ENCODE measurements at regions not wholly inside any gene's neighbourhood (a gene's known extent, or its start where the extent isn't known, plus 50 kb on each side); places are given as distances from the start of the nearest gene placed in this dataset.
"Not testable (repeated sequence)": the region's sequence is repeated elsewhere in the genome, so short reads cannot be mapped to it uniquely, and the experiment has no call there.

DNA sequence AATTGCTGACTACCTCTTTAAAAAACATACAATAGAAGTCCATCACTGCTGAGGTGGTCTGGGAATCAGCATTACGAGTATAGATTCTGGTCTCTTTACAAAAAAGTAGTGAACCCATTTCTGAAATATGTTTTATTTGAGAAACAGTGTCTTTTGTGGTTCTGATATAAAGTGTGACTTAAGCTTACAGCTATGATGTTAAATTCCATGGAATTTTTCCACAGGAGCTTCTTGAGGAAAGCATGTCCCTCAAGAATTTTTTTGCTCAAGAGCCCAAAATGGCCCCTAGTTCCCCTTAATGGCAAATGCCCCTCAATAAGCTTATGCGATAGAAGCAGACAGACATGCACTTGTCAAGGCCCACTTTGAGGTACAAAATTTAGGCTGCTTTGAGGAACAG is 265.7 kb downstream of the FAM170A start:
- no peak for DNase-seq

DNA sequence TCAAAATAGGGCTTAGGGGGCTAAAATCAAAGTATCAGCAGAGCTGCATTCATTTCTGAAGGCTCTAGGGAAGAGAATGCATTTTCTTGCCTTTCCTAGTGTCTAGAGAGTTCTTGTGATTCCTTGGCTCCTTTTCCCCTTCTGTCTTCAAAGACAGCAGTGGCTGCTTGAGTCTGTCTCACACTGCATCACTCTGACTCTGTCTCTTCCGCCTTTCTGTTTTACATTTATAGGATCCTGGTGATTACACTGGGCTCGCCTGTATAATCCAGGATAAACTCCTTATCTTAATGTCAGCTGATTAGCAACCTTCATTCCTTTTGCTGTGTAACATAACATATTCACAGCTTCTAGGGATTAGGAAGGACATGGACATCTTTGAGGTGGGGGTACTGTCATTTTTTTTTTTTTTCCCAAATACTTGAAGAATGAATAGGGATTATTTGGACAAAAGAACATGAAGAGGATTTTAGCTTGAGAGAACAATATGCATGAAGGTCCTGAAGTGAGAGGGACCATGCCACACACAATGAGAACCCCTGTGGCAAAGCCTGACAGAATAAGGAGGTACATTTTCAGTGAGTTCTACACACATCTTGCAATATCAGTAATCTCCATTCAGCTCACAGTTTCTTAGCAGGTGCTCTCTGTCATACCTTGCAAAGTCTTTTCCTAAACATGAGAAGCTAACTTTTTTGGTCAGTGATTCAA is 267.6 kb downstream of the FAM170A start:
- DNase-seq, result no peak

DNA sequence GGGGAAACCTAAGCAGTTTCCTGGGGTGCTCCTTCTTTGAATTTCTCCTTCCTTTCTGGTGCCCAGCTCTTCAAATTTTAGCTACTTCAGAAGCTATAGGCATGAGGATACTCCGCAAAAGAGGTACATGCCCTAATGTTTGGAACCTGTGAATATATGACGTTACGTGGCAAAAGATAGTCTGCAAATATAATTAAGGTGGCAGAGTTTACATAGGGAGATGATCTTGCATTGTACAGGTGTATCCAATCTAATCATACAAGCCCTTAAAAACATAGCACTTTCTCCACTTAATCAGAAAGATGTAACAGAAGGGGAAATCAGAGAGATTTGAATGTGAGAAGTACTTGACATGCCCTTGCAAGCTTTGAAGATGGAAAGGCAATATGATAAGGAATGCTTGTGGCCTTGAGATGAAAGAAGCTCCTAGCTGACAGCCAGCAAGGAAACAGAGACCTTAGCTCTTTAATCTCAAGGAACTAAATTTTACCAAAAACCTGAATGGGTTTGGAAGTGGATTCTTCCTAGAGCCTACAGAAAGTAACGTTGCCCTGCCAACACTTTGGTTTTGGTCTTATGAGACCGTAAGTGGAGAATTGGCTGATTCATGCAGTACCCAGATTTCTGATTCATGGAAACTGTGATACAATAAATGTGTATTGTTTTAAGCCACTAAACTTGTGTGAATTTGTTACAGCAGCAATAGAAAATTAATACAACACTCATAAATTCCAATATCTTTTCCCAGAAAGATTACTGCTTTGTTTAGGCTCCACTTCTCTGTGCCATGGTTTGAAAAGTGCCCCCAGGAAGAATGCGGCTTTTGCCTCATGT is 268.4 kb downstream of the FAM170A start:
- no peak for DNase-seq

DNA sequence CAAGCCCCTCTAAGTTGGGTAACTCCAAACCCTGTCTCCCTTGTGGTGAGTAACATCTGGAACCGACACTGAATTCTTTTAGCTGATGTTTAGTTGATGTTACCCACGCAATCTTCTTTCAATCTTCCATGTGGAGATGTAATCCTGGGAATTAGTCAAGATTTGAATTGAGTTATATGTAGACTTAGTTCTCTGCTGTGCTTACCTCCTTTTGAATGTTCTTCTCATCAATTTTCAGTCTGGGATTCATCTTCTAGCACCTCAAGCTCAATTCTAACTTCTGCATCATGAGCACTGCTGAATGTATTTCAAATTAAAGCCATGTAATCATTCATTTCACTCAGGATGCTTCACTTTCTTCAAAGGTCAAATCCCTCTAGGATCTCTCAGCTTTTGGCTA is 270.6 kb downstream of the FAM170A start:
- DNase-seq, result no peak

DNA sequence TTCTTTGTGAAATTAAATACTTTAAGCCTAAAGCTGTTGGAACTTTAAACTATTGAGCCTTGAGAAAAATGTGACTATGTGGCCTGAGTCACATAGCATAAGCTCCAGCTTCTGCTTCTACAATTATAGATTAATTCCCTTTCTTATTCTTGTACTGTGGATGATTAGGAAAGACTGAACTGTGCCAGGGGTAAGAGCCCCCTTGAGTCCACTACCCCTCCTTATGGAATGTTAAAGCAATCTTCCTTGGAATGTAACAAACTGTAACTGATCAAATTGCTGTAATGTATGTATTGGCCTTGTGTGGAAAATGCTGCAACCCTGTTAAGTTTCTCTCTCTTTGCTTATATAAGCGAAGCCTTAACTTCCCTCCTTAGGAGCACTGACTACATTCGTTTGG is 273.2 kb downstream of the FAM170A start:
- DNase-seq, result no peak

DNA sequence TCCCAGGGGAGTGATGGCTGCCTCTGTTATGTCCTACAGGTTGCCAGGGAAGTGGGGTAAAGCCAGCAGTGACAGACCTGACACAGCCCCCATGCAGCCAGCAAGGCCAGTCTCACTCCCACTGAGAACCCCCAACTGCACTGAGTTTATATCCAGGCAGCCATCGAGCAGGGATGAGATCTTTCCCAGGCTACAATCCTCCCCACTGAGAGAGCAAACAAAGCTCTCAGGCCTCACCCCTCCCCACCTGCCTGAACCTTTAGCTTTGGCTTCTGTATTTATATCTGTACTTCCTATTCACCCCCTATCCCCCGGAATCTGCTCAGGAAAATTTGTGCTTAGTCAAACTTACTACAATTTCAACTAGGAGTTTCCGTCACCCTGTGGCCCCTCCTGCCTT is 284.1 kb downstream of the FAM170A start:
- DNase-seq, result no peak

DNA sequence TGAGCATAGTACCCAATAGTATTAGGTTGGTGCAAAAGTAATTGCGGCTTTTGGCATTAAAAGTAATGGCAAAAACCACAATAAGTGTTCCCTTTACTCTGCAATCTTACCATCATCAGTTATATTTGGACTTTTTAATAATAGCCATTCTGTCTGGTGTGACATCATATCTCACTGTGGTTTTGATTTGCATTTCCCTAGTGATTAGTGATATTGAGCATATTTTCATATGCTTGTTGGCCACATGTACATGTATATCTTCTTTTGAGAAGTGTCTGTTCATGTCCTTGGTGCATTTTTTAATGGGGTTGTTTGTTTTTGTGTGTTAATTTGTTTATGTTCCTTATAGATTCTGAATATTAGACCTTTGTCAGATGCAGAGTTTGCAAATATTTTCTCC is 289.9 kb downstream of the FAM170A start:
- no peak for DNase-seq

DNA sequence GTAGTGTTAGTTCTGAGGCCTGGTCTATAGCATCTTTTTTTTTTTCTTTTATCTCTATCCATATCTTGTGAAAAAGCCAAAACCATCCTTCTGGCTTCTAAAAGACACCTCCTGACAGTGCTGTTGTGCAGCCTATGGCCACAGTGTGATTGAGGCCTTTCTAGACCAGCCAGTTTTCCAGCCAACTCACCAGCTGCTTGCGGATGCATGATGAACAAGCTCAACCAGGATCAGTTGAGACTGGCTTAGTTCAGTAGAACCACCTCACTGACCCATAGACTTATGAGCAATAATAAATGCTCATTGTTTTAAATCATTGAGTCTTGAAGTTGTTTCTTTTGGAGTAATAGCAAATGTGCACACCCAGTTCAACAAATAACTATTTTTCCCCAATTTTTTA is 296.9 kb downstream of the FAM170A start:
- no peak for DNase-seq

DNA sequence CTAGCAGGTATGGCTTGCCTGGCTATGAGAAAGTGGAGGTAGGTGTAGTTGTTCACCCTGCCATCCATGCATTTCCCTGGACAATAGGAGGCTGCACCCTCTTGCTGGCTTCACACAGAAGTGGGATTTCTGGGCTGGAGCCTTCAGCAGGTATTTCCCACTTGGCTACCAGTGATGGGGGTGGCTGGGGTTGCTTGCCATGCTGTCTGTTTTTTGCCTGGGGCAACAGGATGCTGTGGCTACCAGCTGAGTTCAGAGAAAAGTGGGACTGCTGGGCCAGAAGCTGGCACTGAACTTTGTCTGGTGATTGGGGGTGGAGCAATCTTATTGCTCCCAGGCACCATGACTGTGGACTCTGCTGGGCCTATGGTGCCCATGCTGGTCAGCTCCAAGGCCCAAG is 299.6 kb downstream of the FAM170A start:
- DNase-seq, result no peak

DNA sequence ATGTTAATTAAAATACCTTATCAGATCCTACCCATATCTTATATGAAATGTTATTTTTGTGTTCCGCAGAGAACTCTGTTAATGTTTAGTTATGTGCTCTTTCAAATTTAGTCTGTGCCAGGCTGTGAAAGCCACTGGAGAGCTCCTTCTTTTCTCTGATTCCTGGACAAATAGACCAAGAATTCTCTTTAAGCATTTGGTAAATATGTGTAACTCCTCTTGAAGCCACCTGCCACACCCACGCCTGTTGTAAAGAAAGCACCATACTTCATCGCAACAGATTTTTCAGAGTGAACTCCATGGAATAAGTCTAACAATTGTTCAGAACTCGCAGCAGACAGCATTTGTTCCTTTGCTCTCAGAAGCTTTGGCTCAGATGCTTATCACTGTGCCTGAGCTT is 301.1 kb downstream of the FAM170A start:
- no peak for DNase-seq

DNA sequence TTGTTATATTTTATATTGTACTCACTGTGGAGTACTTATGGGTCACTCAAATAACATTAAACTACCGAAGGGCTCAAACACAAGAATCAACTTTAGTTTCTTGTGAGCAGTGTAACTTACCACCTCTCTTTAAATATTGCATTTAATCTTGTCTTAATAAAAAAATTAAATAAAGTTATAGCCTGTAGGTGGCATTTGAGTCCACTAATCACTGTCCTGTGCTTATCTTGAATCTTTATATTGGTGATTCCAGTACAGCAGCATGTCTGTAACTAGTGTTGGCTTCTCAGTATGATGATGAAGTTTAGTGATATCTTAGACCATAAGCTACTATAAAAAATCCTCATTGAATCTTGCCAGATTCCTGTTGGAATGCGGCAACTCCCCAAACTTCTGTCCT is 313.8 kb downstream of the FAM170A start:
- no peak for DNase-seq

DNA sequence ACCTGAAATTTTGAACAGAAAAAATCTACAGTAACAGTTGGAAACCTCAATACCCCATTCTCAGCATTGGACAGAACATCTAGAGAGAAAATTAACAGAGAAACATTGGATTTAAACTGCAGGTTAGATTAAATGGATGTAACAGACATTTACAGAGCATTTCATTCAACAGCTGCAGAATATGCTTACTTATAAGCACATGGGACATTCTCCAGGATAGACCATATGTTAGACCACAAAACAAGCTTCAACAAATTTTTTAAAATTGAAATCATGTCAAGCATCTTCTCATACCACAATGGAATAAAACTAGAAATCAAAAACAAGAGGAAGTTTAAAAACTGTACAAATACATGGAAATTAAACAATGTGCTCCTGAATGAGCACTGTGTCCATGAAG is 316.3 kb downstream of the FAM170A start:
- DNase-seq, result no peak

DNA sequence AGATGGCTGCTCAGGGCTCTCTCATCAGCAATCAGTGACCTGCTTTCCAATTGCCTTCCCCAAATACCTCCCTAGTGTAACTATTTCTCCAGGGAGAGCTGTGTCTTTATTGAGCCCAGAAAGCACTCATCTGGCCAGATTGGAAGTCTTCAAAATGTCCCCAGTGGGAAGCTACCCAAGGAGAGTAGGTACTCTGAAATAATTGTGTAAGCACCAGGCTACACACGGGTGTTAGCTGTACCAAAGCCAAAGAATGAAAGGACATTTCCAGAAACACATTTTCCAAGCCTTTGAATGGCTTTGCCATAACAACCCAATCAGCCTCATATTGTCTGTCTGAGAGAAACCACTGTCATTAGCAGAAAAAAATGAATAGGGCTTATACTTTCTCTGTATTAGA is 318.8 kb downstream of the FAM170A start:
- peak in 2 of 56 donors; percentile 3 to 6 for DNase-seq

DNA sequence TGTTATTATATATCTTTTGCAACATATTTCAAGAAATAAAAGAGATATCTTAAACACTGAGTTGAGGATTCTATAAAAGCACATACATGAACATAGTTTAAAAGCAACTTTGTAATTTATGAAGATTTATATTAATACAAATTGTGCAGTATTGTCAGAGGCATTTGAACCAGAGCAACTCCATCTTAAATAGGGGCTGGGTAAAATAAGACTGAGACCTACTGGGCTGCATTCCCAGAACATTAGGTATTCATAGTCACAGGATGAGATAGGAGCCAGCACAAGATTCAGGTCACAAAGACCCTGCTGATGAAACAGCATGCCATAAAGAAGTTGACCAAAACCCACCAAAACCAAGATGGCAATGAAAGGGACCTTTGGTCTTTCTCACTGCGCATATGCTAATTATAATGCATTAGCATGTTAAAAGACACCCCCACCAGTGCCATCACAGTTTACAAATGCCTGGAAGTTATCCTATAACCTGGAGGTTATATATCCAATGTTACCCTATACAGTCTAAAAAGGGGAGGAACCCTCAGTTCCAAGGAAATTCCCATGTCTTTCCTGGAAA is 320.2 kb downstream of the FAM170A start:
- no peak for DNase-seq

DNA sequence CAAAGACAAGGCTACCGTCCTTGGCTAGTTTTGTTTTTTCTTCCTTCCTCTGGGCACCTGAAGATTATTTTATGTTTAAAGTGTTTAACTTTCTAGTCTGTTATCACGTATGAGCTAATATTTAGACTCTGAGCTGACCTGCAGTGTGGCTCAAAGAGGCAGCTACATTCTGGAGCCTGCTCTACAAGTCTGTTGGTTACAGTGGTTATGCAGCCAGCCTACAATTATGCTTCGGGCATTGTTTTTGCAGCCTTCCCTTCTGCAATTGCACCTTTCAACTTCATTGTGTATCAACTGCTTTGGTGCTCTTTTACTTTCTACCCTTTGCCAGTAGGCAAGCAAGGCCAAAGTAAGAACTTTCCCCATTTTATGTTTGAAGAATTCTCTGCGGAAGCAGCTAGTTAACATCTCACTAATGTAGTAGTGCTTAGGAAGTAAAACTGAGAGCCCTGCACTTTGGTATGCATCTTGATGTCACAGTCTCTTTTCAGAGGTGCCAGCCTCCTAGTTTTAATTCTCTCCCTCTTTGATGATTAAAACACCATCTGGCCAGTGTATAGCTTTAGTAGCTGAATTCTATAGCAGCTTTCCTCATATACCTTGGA is 322.1 kb downstream of the FAM170A start:
- no peak for DNase-seq

DNA sequence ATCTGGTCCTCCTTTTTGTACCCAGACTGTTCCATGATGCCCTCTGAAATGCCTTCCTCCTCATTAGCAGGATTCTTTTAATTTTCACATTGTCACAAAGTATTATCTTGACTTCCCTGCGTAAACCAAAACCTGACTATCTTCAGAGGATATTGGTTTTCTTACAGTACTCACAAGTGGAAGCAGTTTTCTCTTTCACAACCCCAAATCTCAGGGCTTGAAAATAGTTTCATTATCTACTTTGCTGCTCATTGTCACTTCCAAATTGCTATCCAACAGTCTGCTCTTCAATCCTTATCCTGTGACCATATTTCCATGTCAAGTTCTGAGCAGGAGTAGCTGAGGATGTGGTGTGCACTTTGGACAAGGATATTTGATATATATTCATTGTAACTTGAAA is 324.1 kb downstream of the FAM170A start:
- DNase-seq, result no peak

DNA sequence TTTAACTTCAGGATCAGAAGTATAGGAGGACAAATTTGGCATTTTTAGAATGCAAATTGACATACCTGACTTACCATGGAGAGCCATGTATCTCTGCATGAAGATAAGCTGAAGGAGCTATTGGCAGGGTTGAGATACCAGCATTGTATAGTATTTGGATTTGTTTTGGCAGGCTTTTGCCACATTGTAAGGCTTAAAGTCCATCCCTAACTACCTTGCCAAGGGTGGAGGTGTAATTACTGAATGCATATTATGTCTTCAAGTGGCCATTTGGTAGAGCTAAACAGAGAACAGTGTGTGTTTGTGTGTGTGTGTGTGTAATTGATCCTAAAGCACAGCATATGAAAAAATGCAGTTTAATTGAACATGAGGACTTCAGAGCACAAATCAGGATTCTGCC is 324.7 kb downstream of the FAM170A start:
- no peak for DNase-seq

DNA sequence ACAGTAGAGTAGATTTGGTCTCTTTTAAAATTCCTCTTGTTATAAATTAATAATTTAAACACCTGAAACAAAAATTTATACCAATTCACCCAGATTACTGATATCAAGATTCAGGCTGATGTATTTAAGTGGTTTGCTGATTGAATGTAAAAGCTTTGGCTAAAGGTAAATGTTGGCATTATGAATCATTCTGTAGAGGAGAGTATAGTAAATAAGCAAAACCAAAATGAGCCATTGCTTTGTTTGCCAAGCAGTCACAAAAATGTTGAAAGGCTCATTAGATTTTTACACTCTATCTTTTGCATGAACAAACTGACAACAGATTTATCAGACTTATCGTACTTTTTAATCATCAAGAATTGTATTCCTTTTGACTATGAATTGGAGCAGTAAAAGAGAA is 332.6 kb downstream of the FAM170A start:
- no peak for DNase-seq

DNA sequence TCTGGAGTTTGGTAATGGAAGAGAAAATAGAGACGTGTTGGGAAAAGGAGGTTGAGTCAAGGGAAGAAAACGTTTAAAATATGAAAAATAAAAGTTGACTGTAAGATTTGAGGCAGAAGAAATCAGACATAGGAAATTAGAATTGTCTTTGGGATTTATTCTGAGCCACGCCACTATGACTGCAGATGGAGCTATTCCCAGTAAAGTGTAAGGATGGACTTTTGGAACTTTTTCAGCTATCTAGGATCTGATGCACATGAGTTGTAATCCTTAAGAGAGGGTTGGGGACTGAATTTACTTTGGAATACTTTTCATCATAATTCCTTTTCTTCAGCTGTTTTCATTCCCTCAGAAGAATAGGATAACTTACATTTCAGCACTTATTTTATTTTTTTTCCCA is 336.7 kb downstream of the FAM170A start:
- no peak for DNase-seq

DNA sequence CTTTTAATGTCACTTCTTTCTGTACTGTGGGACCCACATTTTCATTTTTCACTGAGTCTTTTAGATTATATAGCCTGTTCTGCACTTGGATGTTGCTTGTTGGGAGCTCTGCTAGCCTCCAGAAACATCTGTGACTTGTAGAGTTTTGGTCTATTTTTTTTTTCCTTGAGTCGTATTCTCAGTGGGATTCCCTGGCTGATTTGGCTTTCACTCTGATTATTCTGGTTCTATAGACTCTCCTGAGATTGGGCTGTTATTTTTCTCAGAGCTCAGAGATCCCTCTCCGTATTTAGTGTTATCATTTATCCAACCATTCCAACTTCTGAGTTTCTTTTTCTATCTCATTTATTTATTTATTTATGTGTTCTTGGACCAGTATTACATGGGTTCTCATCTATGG is 339.3 kb downstream of the FAM170A start:
- DNase-seq, result no peak

DNA sequence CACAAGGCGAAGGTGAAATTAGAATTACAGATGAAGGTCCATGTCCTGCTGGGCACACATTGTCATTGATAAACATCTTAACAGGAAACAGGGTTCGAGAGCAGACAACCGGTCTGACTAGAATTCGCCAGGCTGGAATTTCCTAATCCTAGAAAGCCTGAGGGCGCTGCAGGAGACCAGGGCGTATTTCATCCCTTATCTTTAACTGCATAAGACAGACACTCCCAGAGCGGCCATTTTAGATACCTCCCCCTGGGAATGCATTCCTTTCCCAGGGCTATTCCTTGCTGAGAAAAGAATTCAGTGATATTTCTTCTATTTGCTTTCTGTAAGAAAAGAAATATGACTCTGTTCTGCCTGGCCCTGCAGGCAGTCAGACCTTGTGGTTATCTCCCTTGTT is 357.7 kb downstream of the FAM170A start:
- not testable (repeated sequence) for DNase-seq

DNA sequence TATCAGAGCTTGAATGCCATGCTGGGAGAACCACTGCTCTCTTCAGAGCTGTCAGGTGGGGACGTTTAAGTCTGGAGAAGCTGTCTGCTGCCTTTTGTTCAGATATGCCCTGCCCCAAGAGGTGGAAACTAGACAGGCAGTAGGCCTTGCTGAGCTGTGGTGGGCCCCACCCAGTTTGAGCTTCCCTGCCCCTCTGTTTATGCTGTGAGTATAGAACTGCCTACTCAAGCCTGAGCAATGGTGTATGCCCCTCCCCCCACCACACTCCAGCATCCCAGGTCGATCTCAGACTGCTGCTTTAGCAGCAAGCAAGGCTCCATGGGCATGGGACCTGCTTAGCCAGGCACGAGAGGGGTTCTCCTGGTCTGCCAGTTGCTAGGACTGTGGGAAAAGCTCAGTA is 362.3 kb downstream of the FAM170A start:
- no peak for DNase-seq

Measured in nucleus accumbens (tissue), 56 donors.